GM12872 (cell line): ENCODE measurements at regions not wholly inside any gene's neighbourhood (a gene's known extent, or its start where the extent isn't known, plus 50 kb on each side); places are given as distances from the start of the nearest gene placed in this dataset.

ENCODE experiments used
- TF ChIP-seq, protein P1 (sequence below): IDR thresholded peaks from 3 replicates; pipeline ENCODE4 v1.5.1; 2011; ENCODE audit warnings: low read depth, mild to moderate bottlenecking, low read length, moderate library complexity; ENCODE audit not compliant: insufficient read depth

DNA sequence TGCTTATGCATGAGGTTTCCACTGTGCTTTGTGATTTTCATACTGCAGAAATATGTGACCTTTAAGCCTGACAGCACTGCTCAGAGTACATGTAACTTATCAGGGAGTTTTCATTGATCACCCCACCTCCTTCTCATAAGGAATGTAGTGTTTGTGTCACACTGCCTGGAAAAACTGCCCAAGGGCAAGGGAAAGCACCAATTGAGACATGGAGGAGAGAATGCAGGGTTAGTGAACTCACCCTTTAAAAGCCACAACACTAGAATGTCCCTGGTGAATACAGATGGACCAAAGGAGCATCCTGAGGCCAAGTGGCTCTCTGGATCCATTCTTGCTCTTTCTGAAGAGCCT, 147.2 kb upstream of the SPATS2L start:
- TF ChIP-seq, protein P1, sequence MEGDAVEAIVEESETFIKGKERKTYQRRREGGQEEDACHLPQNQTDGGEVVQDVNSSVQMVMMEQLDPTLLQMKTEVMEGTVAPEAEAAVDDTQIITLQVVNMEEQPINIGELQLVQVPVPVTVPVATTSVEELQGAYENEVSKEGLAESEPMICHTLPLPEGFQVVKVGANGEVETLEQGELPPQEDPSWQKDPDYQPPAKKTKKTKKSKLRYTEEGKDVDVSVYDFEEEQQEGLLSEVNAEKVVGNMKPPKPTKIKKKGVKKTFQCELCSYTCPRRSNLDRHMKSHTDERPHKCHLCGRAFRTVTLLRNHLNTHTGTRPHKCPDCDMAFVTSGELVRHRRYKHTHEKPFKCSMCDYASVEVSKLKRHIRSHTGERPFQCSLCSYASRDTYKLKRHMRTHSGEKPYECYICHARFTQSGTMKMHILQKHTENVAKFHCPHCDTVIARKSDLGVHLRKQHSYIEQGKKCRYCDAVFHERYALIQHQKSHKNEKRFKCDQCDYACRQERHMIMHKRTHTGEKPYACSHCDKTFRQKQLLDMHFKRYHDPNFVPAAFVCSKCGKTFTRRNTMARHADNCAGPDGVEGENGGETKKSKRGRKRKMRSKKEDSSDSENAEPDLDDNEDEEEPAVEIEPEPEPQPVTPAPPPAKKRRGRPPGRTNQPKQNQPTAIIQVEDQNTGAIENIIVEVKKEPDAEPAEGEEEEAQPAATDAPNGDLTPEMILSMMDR: no peak

DNA sequence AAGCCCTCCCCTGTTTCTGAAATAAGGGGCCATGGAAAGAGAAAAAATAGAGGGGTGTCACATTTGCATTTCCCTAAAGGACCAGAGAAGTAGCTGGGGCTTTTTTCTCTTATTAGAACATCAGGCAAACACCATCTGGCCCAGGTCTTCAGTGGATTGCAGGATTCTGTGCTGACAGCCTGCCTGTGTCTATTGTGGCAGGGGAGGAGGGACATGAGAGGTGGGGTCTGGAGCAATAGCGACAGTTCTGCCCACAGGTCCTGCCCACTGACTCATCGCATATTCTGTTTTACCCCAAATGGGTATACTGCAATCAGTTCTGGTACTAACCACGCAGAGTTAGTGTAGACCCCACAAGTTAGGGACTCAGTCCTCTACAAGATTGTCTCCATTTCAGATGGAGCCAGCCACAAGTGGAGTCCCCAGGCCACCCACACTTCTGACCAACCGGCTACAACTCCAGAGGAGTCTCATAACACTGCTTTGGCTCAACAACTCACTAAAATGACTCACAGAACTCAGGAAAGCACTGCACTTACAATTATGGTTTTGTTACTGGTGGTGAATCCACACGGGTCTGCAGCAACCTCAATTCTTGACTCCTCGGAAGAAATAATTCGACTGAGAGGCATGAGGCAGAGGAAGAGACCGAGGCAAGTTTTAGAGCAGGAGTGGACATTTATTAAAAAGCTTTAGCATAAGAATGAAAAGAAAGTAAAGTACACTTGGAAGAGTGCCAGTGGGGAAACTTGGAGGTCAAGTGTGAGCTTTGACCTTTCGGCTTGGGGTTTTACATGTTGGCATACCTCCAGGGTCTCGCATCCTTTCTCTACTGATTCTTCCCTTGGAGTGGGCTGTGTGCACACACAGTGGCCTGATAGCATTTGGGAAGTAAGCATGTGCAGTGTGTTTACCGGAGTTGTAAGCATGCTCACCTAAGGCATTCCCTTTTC, 146.4 kb upstream of the SPATS2L start:
- TF ChIP-seq, protein P1: no peak

DNA sequence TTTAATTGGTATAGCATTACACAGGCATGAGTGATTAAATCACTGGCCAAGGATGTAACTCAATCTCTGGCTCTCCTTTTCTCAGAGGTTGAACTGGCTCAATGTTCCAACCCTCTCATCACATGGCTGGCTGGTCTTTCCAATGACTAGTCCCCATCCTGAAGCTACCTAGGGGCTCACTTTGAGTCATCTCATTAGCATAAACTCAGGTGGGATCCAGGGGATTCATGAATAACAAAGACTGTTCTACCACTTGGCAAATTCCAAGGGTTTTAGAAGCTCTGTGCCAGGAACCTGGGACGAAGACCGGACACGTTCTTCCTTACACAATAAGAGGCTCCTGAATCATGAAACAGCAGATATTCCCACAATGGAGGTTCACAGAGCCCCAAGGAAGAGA, 145.0 kb upstream of the SPATS2L start:
- TF ChIP-seq, protein P1: no peak

DNA sequence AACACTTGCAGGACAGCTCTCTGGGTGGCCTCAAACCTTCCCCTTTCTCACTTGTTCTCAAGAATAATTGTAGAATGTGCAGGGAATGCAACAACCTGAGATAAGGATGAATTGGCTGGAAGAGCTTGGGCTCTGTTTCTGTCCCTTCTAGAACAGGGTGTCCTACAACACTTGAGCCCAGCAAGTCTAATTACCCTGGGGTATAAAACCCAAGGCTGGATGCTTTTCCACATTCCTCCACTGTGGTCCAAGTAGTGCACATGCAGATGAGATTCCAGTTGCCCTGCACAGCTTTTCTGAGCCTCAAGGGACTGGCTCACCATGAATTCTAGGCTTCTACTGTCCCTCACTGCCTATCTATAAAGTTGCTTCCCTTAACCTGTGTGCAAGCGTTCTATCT, 140.8 kb upstream of the SPATS2L start:
- TF ChIP-seq, protein P1: no peak

DNA sequence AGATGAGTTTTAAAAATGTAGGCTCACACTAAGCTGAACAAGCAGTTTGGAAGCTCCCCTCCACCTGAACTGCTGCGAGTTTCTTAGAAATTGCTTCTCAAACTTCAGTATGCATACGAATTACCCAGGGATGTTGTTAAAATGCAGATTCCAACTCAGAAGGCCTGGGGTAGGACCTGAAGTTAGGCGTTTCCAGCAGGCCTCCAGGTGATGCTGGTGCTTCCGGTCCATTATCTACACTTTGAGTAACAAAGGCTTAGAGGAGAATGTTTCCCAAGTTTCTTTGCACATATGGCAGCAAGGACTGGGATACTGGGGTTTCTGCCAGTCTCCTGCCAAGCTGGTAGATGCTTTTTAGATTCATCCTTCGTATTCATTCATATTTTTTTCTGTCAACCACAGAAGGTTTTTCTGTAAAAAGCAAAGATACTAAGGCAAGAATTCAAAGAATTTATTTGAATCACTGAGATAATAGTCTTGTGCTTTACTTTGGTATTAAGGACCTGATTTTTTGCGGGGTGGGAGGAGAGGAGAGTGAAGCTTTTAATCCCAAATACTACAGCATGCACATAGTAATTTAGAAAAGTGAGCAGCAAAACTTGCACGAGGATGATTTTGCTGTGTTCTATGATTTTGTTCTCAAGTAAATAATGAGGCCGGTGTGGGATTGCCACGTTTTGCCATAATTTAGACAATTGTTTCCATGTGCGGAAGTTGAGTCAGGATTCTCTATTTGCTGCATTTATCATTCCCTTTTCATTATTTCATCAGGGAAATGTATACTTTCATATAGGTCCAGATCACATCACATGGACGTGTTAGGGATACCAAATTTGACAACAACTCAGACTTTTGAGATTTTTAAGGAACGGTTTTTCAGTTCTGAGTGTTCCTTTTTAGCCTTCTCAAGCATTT, 137.6 kb upstream of the SPATS2L start:
- TF ChIP-seq, protein P1: no peak

DNA sequence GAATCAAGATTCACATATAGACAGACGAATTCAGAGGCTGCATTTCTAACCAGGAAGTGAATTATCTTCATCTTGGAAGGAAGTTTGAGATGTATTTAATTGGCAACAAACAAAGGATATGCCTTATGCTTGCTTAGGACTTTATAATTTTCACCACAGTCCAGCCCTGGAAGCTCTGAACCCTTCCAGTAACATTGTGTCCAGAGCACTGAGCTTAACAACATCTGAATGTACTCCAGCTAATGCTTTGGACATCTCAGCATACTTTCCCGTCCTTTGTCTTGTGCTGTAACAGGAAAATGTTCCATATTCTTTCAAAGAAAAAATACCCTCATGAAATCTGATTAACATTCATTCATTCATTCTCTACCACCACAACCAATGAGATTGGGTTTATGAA, 136.3 kb upstream of the SPATS2L start:
- TF ChIP-seq, protein P1: no peak
